ENCODE measurements at regions not wholly inside any gene's neighbourhood (a gene's known extent, or its start where the extent isn't known, plus 50 kb on each side); places are given as distances from the start of the nearest gene placed in this dataset.

GRCh38 chr3:68571321-68571720 lies 361.0 kb downstream of the TAFA4 start:
- TF ChIP-seq CTCF (IDR thresholded peaks at IDR 0.05) (no peak), POLR2AphosphoS5 (IDR thresholded peaks at IDR 0.05) (no peak), POLR2A (IDR thresholded peaks at IDR 0.05) (no peak)

Data from sigmoid colon (tissue), 4 donors.